Stomach (tissue), 8 donors: ENCODE measurements at regions not wholly inside any gene's neighbourhood (a gene's known extent, or its start where the extent isn't known, plus 50 kb on each side); places are given as distances from the start of the nearest gene placed in this dataset.

Source experiments
- DNase-seq, 2 donors: peaks; one replicate each; pipeline versions ENCODE4 v3.0.0 to v3.0.0-alpha.2; 2013 to 2019
- H3K27ac ChIP-seq, 5 donors: fragments of 200-600 bp in 4 of 5; sonication (generic) in 4 of 5; one replicate each; pipeline ENCODE4 v1.5.1; 2013 to 2019; ENCODE audit warnings: mild to moderate bottlenecking in 1 of 5, moderate library complexity in 1 of 5
- H3K27me3 ChIP-seq, 3 donors: fragments of 200-600 bp; sonication (generic); one replicate each; pipeline ENCODE4 v1.5.1; 2017 to 2019; ENCODE audit warnings: mixed run types in 1 of 3
- H3K36me3 ChIP-seq, 4 donors: fragments of 200-600 bp; sonication (generic); 1 replicate in 3 of 4; 2 replicates in 1 of 4; pipeline ENCODE4 v1.5.1; 2016 to 2019
- H3K4me1 ChIP-seq, 4 donors: fragments of 200-600 bp; sonication (generic); one replicate each; pipeline ENCODE4 v1.5.1; 2016 to 2019
- H3K4me3 ChIP-seq, 4 donors: fragments of 200-600 bp; sonication (generic) in 3 of 4; one replicate each; pipeline ENCODE4 v1.5.1; 2016 to 2019; ENCODE audit warnings: mild to moderate bottlenecking in 1 of 4
- H3K9me3 ChIP-seq, 4 donors: fragments of 200-600 bp; sonication (generic); one replicate each; pipeline ENCODE4 v1.5.1; 2016 to 2019
- CTCF ChIP-seq, 7 experiments: fragments of 450-650 bp in 4 of 7; fragments of 200-600 bp in 3 of 7; sonication (generic) in 3 of 7; IDR thresholded peaks; one replicate each; pipeline ENCODE4 v1.5.1; 2016 to 2019; ENCODE audit warnings: antibody characterized with exemption in 7 of 7, control low read depth in 2 of 7, mild to moderate bottlenecking in 1 of 7
- EP300 ChIP-seq: sonication (generic); formaldehyde crosslinking; IDR thresholded peaks from one replicate; pipeline ENCODE4 v1.6.1; 2017; ENCODE audit warnings: antibody characterized with exemption
- POLR2A ChIP-seq, 4 donors: fragments of 450-650 bp; IDR thresholded peaks; one replicate each; pipeline ENCODE4 v1.6.1; 2016; ENCODE audit warnings: antibody characterized with exemption in 4 of 4, control low read depth in 2 of 4, mild to moderate bottlenecking in 1 of 4, moderate library complexity in 1 of 4
- POLR2AphosphoS5 ChIP-seq, 3 donors: sonication (generic); formaldehyde crosslinking; IDR thresholded peaks; one replicate each; pipeline ENCODE4 v1.6.1; 2016; ENCODE audit warnings: antibody characterized with exemption in 3 of 3
- WGBS, 5 donors: extraction: QIAGEN DNeasy Blood & Tissue Kit in 3 of 5; methylation state at CpG; one replicate each; pipeline versions ENCODE4 v1.1.5 to v1.1.7; 2013 to 2018; 5-methylcytosine and 5-hydroxymethylcytosine counted together
- intact Hi-C: fragments of 100-400 bp; cut with DNase I; formaldehyde crosslinking; loops from one replicate; pipeline ENCODE4 v1.15.1; 2023; ENCODE audit warnings: low total_unique reads
- donor health status: healthy with polysubstance abuse.
- donor health status: Bipolar disorder and iron deficiency.
- donor health status: healthy.

GRCh38 chr2:126784045-126784444, 114.6 kb upstream of the TEX51 start:
- Histone ChIP-seq H3K4me1 (no peaks in the 10 kb centered on the region), H3K27ac (no peak overlapping the region), H3K4me3 (no peak overlapping the region), H3K36me3 (no peaks in the 10 kb centered on the region), H3K27me3 (peaks cover 0 to 8% (median 7%) of the 10 kb centered on the region in 3 donors), H3K9me3 (no peaks in the 10 kb centered on the region)
- 68 to 78% (median 70%) methylated on average over 6 of the region's 6 CpGs for WGBS, 5 donors
- TF ChIP-seq CTCF (IDR thresholded peaks at IDR 0.05): no peak
- no peak for TF ChIP-seq POLR2AphosphoS5 (IDR thresholded peaks at IDR 0.05)
- no peak for TF ChIP-seq POLR2A (IDR thresholded peaks at IDR 0.05)
- no peak for TF ChIP-seq EP300
- no peak for DNase-seq
- intact Hi-C loops: loop anchor here (5.0 kb wide), 1 partner anchor 262 kb away; no protein-coding TSS in a partner anchor

GRCh38 chr2:126784621-126785020, 114.1 kb upstream of the TEX51 start:
- intact Hi-C loops: loop anchor here (5.0 kb wide), 1 partner anchor 262 kb away; no protein-coding TSS in a partner anchor
- TF ChIP-seq POLR2A (IDR thresholded peaks at IDR 0.05) (no peak), CTCF (IDR thresholded peaks at IDR 0.05) (no peak), POLR2AphosphoS5 (IDR thresholded peaks at IDR 0.05) (no peak), EP300 (no peak)
- H3K27ac ChIP-seq: no peak overlapping the region
- no peaks in the 10 kb centered on the region for H3K4me1 ChIP-seq
- H3K4me3 ChIP-seq: no peak overlapping the region
- peaks cover 0 to 8% (median 7%) of the 10 kb centered on the region in 3 donors for H3K27me3 ChIP-seq
- WGBS, 5 donors: 63 to 86% (median 75%) methylated on average over 2 of the region's 2 CpGs
- DNase-seq: no peak
- no peaks in the 10 kb centered on the region for H3K9me3 ChIP-seq
- no peaks in the 10 kb centered on the region for H3K36me3 ChIP-seq

GRCh38 chr2:126785236-126785635, 113.5 kb upstream of the TEX51 start:
- Histone ChIP-seq H3K27me3 (peaks cover 0 to 8% (median 7%) of the 10 kb centered on the region in 3 donors), H3K36me3 (no peaks in the 10 kb centered on the region), H3K4me1 (no peaks in the 10 kb centered on the region), H3K27ac (no peak overlapping the region), H3K9me3 (no peaks in the 10 kb centered on the region), H3K4me3 (no peak overlapping the region)
- no peak for DNase-seq
- intact Hi-C loops: no loop called here
- WGBS, 5 donors: 82 to 87% (median 86%) methylated on average over 3 of the region's 3 CpGs
- no peak for TF ChIP-seq POLR2AphosphoS5 (IDR thresholded peaks at IDR 0.05)

GRCh38 chr2:126785862-126786261, 112.8 kb upstream of the TEX51 start:
- H3K9me3 ChIP-seq: no peaks in the 10 kb centered on the region
- 80 to 92% (median 87%) methylated on average over 2 of the region's 2 CpGs for WGBS, 5 donors
- TF ChIP-seq POLR2A (IDR thresholded peaks at IDR 0.05): no peak
- no peak for TF ChIP-seq POLR2AphosphoS5 (IDR thresholded peaks at IDR 0.05)
- no peak for TF ChIP-seq CTCF (IDR thresholded peaks at IDR 0.05)
- TF ChIP-seq EP300: no peak
- H3K36me3 ChIP-seq: no peaks in the 10 kb centered on the region
- no peaks in the 10 kb centered on the region for H3K4me1 ChIP-seq
- H3K27me3 ChIP-seq: peaks cover 0 to 8% (median 7%) of the 10 kb centered on the region in 3 donors
- intact Hi-C loops: no loop called here
- no peak overlapping the region for H3K4me3 ChIP-seq
- no peak overlapping the region for H3K27ac ChIP-seq
- no peak for DNase-seq

GRCh38 chr2:126786765-126787164, 111.9 kb upstream of the TEX51 start:
- Histone ChIP-seq H3K9me3 (no peaks in the 10 kb centered on the region), H3K4me1 (no peaks in the 10 kb centered on the region), H3K27ac (no peak overlapping the region), H3K36me3 (no peaks in the 10 kb centered on the region), H3K4me3 (no peak overlapping the region), H3K27me3 (peaks cover 0 to 16% (median 7%) of the 10 kb centered on the region in 3 donors)
- WGBS, 5 donors: 75 to 92% (median 89%) methylated on average over 4 of the region's 4 CpGs
- DNase-seq: no peak
- intact Hi-C loops: no loop called here
- TF ChIP-seq EP300 (no peak), POLR2A (IDR thresholded peaks at IDR 0.05) (no peak), POLR2AphosphoS5 (IDR thresholded peaks at IDR 0.05) (no peak), CTCF (IDR thresholded peaks at IDR 0.05) (no peak)
